IMR-90 (cell line): ENCODE measurements at regions not wholly inside any gene's neighbourhood (a gene's known extent, or its start where the extent isn't known, plus 50 kb on each side); places are given as distances from the start of the nearest gene placed in this dataset.
"Not testable (repeated sequence)": the region's sequence is repeated elsewhere in the genome, so short reads cannot be mapped to it uniquely, and the experiment has no call there.

Experiments used
- BHLHE40 ChIP-seq: fragments of 150-350 bp; IDR thresholded peaks from 2 replicates; pipeline ENCODE4 v1.6.1; 2016; ENCODE audit warnings: mild to moderate bottlenecking, low read depth, low read length
- CEBPB ChIP-seq: IDR thresholded peaks from 2 replicates; pipeline ENCODE4 v1.6.1; 2012; ENCODE audit warnings: low read depth, low read length, improper control_type of control experiment
- CHD1 ChIP-seq: IDR thresholded peaks from 2 replicates; pipeline ENCODE4 v1.6.1; 2012; ENCODE audit warnings: low read depth, low read length, improper control_type of control experiment
- MAFK ChIP-seq: IDR thresholded peaks from 2 replicates; pipeline ENCODE4 v1.6.1; 2012; ENCODE audit warnings: low read depth, low read length, improper control_type of control experiment
- MAZ ChIP-seq: IDR thresholded peaks from 2 replicates; pipeline ENCODE4 v1.6.1; 2012; ENCODE audit warnings: low read depth, mild to moderate bottlenecking, low read length, improper control_type of control experiment, moderate library complexity, borderline replicate concordance
- MXI1 ChIP-seq: IDR thresholded peaks from 2 replicates; pipeline ENCODE4 v1.6.1; 2012; ENCODE audit warnings: low read depth, mild to moderate bottlenecking, low read length, moderate library complexity, borderline replicate concordance
- NFE2L2 ChIP-seq: fragments of 150-350 bp; IDR thresholded peaks from 2 replicates; pipeline ENCODE4 v1.6.1; 2016; ENCODE audit warnings: low read depth, mild to moderate bottlenecking, low read length
- POLR2A ChIP-seq: IDR thresholded peaks from 2 replicates; pipeline ENCODE4 v1.6.1; 2012; ENCODE audit warnings: mild to moderate bottlenecking, low read depth, low read length
- RAD21 ChIP-seq: IDR thresholded peaks from 2 replicates; pipeline ENCODE4 v1.6.1; 2012; ENCODE audit warnings: low read length, improper control_type of control experiment
- RFX5 ChIP-seq: IDR thresholded peaks from 2 replicates; pipeline ENCODE4 v1.8.0; 2012; ENCODE audit warnings: low read depth, mild to moderate bottlenecking, low read length, moderate library complexity
- SMC3 ChIP-seq: fragments of 150-350 bp; IDR thresholded peaks from 2 replicates; pipeline ENCODE4 v1.6.1; 2016; ENCODE audit warnings: low read depth, mild to moderate bottlenecking, antibody characterized with exemption, low read length, moderate library complexity
- TF ChIP-seq, protein P1 (sequence below): conservative IDR thresholded peaks from 2 replicates; pipeline ENCODE4 v1.5.1; 2012; ENCODE audit warnings: mild to moderate bottlenecking, low read depth, low read length, improper control_type of control experiment
- TF ChIP-seq, protein P2 (sequence below): fragments of 150-350 bp; IDR thresholded peaks from 2 replicates; pipeline ENCODE4 v1.6.1; 2017; ENCODE audit warnings: mild to moderate bottlenecking, antibody characterized with exemption, low read length, low read depth

DNA sequence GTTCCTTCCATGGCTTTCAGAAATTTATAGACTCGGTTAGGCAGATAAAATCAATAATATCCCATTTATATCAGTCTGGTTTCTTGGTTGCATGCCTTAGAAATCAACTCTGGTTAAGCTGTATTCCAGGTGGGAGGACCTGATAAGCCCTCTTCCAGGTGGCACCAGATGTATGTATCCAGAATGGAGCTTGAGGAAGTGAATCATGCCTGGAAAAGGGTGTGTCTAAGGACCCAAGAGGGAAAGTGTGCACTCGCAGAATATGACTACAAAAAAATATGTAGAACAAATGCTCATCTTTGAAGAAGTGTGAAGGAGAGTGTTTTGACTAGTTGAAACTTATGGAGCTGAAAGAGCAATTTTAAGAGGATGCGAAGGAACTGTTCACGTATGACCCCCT is 184.5 kb upstream of the IRF2BP2 start:
- TF ChIP-seq CEBPB, BHLHE40, POLR2A, SMC3, MXI1, CHD1, NFE2L2, MAZ, MAFK, RFX5, RAD21: not testable (repeated sequence)
- TF ChIP-seq, protein P1, sequence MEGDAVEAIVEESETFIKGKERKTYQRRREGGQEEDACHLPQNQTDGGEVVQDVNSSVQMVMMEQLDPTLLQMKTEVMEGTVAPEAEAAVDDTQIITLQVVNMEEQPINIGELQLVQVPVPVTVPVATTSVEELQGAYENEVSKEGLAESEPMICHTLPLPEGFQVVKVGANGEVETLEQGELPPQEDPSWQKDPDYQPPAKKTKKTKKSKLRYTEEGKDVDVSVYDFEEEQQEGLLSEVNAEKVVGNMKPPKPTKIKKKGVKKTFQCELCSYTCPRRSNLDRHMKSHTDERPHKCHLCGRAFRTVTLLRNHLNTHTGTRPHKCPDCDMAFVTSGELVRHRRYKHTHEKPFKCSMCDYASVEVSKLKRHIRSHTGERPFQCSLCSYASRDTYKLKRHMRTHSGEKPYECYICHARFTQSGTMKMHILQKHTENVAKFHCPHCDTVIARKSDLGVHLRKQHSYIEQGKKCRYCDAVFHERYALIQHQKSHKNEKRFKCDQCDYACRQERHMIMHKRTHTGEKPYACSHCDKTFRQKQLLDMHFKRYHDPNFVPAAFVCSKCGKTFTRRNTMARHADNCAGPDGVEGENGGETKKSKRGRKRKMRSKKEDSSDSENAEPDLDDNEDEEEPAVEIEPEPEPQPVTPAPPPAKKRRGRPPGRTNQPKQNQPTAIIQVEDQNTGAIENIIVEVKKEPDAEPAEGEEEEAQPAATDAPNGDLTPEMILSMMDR: not testable (repeated sequence)
- TF ChIP-seq, protein P2, sequence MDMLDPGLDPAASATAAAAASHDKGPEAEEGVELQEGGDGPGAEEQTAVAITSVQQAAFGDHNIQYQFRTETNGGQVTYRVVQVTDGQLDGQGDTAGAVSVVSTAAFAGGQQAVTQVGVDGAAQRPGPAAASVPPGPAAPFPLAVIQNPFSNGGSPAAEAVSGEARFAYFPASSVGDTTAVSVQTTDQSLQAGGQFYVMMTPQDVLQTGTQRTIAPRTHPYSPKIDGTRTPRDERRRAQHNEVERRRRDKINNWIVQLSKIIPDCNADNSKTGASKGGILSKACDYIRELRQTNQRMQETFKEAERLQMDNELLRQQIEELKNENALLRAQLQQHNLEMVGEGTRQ: not testable (repeated sequence)
